Trophoblast cell (in vitro differentiated cells and primary cell): ENCODE measurements at regions not wholly inside any gene's neighbourhood (a gene's known extent, or its start where the extent isn't known, plus 50 kb on each side); places are given as distances from the start of the nearest gene placed in this dataset.

Experiments
- DNase-seq, 2 donors: peaks; one replicate each; pipeline ENCODE4 v3.0.0-alpha.2; 2016
- H2AFZ ChIP-seq: 2 replicates; pipeline ENCODE4 v1.6.1; 2013; ENCODE audit warnings: low read length, moderate library complexity, mild to moderate bottlenecking; ENCODE audit not compliant: insufficient read depth, poor library complexity
- H2AK5ac ChIP-seq: 2 replicates; pipeline ENCODE4 v1.6.1; 2013; ENCODE audit warnings: mild to moderate bottlenecking, low read length
- H2BK120ac ChIP-seq: 2 replicates; pipeline ENCODE4 v1.6.1; 2013; ENCODE audit warnings: low read length, mild to moderate bottlenecking, moderate library complexity; ENCODE audit not compliant: insufficient read depth, poor library complexity
- H2BK12ac ChIP-seq: 2 replicates; pipeline ENCODE4 v1.6.1; 2013; ENCODE audit warnings: mild to moderate bottlenecking, low read length, moderate library complexity
- H2BK5ac ChIP-seq: 2 replicates; pipeline ENCODE4 v1.6.1; 2013; ENCODE audit warnings: low read length, low read depth, moderate library complexity, mild to moderate bottlenecking; ENCODE audit not compliant: poor library complexity
- H3K14ac ChIP-seq: 2 replicates; pipeline ENCODE4 v1.6.1; 2013; ENCODE audit warnings: mild to moderate bottlenecking, low read length
- H3K18ac ChIP-seq: 2 replicates; pipeline ENCODE4 v1.6.1; 2013; ENCODE audit warnings: mild to moderate bottlenecking, low read length
- H3K23ac ChIP-seq: 2 replicates; pipeline ENCODE4 v1.6.1; 2013; ENCODE audit warnings: low read length
- H3K27ac ChIP-seq: 2 replicates; pipeline ENCODE4 v1.5.1; 2013; ENCODE audit warnings: low read depth, mild to moderate bottlenecking, inconsistent platforms, low read length, moderate library complexity
- H3K27me3 ChIP-seq: 2 replicates; pipeline ENCODE4 v1.6.1; 2013; ENCODE audit warnings: inconsistent platforms, mild to moderate bottlenecking, low read length, moderate library complexity; ENCODE audit not compliant: insufficient read depth
- H3K36me3 ChIP-seq, 2 experiments: 1 replicate in 1 of 2; 2 replicates in 1 of 2; pipeline ENCODE4 v1.6.1; 2013; ENCODE audit warnings: low read length in 2 of 2, mild to moderate bottlenecking in 2 of 2, moderate library complexity in 1 of 2; ENCODE audit not compliant: insufficient read depth in 2 of 2, control insufficient read depth in 1 of 2
- H3K4ac ChIP-seq: 2 replicates; pipeline ENCODE4 v1.6.1; 2013; ENCODE audit warnings: low read depth, mild to moderate bottlenecking, low read length, moderate library complexity
- H3K4me1 ChIP-seq, 2 experiments: 1 replicate in 1 of 2; 2 replicates in 1 of 2; pipeline ENCODE4 v1.6.1; 2013; ENCODE audit warnings: low read length in 2 of 2, mild to moderate bottlenecking in 2 of 2, moderate library complexity in 1 of 2; ENCODE audit not compliant: insufficient read depth in 2 of 2, control insufficient read depth in 1 of 2
- H3K4me2 ChIP-seq: 2 replicates; pipeline ENCODE4 v1.6.1; 2013; ENCODE audit warnings: inconsistent platforms, mild to moderate bottlenecking, low read length, moderate library complexity
- H3K4me3 ChIP-seq: 2 replicates; pipeline ENCODE4 v1.5.1; 2013; ENCODE audit warnings: mild to moderate bottlenecking, low read depth, low read length, inconsistent platforms
- H3K79me1 ChIP-seq: one replicate; pipeline ENCODE4 v1.6.1; 2013; ENCODE audit warnings: low read length
- H3K79me2 ChIP-seq: 2 replicates; pipeline ENCODE4 v1.6.1; 2013; ENCODE audit warnings: low read length, mild to moderate bottlenecking; ENCODE audit not compliant: control insufficient read depth, insufficient read depth, poor library complexity
- H3K9ac ChIP-seq: 2 replicates; pipeline ENCODE4 v1.6.1; 2013; ENCODE audit warnings: mild to moderate bottlenecking, low read length
- H3K9me3 ChIP-seq: 2 replicates; pipeline ENCODE4 v1.6.1; 2013; ENCODE audit warnings: low read depth, mild to moderate bottlenecking, control low read depth, inconsistent platforms, low read length; ENCODE audit not compliant: insufficient read depth
- H4K12ac ChIP-seq: 2 replicates; pipeline ENCODE4 v1.6.1; 2013; ENCODE audit warnings: low read depth, mild to moderate bottlenecking, low read length, moderate library complexity
- H4K8ac ChIP-seq: 2 replicates; pipeline ENCODE4 v1.6.1; 2013; ENCODE audit warnings: low read depth, mild to moderate bottlenecking, low read length, moderate library complexity
- H4K91ac ChIP-seq: one replicate; pipeline ENCODE4 v1.6.1; 2013; ENCODE audit warnings: low read depth, mild to moderate bottlenecking, low read length, moderate library complexity
- whole genome bisulfite sequencing: extraction: QIAGEN DNeasy Blood & Tissue Kit; methylation state at CpG from one replicate; pipeline ENCODE4 v1.1.7; 2013; ENCODE audit warnings: missing lambda C conversion rate; ENCODE audit not compliant: insufficient read length, insufficient coverage; ENCODE audit errors: extremely low coverage; 5-methylcytosine and 5-hydroxymethylcytosine counted together

DNA sequence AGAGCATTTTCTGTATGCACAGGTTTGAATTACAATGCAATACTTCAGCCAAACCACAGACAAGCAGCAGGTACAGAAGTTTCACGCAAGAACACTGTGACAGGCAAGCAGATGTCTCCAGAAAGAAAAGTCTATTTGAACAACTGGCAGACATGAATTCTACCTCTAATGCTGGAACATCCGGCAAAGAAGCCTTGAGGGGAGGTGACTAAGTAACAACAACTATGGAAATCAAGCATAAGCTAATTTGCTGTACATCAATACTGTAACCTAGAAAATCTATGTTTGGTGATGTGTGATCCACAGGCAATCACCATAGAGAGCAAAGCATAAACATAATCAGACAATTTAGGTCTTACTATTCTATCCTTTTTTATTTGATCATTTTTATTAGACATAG is 65.5 kb downstream of the PLK2 start:
- Histone ChIP-seq H3K4me3 (no peak overlapping the region), H3K4me1 (no peaks in the 10 kb centered on the region), H4K12ac (no peak overlapping the region), H3K18ac (no peak overlapping the region), H3K79me1 (no peaks in the 10 kb centered on the region), H4K91ac (no peak overlapping the region), H3K79me2 (no peaks in the 10 kb centered on the region), H4K8ac (no peak overlapping the region), H3K9ac (no peak overlapping the region), H3K27ac (no peak overlapping the region), H2BK120ac (no peak overlapping the region), H2BK12ac (no peak overlapping the region), H3K36me3 (no peaks in the 10 kb centered on the region), H3K9me3 (no peaks in the 10 kb centered on the region), H3K4me2 (no peak overlapping the region), H3K27me3 (no peaks in the 10 kb centered on the region), H2AFZ (no peak overlapping the region), H2AK5ac (no peak overlapping the region), H3K4ac (no peak overlapping the region), H3K23ac (no peak overlapping the region), H2BK5ac (no peak overlapping the region), H3K14ac (no peak overlapping the region)
- DNase-seq: no peak
- WGBS: no CpG with 5 or more reads among the region's 2 CpGs

DNA sequence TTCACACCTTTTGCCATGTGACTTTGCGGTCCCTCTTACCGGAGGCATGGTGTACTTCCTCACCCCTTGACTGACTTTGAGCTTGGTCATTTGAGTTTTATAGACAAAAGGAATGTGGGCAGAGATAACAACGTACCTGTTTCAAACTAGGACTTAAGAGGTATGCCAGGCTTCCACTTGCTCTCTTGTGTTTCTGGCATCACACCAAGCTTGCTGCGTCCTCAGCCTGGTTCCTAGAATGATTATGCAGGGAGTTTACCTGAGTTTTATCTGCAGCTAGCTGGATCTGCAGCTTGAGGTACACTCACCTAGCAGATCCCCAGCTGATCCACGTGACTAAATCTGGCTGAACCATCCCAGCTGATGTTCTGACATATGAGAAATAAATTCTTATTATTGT is 66.2 kb downstream of the PLK2 start:
- no peak overlapping the region for H4K12ac ChIP-seq
- no peak overlapping the region for H3K23ac ChIP-seq
- H3K18ac ChIP-seq: no peak overlapping the region
- H2AK5ac ChIP-seq: no peak overlapping the region
- H2BK120ac ChIP-seq: no peak overlapping the region
- H3K79me2 ChIP-seq: no peaks in the 10 kb centered on the region
- no peak overlapping the region for H2BK5ac ChIP-seq
- no peak overlapping the region for H3K27ac ChIP-seq
- WGBS: no CpG with 5 or more reads among the region's 5 CpGs
- DNase-seq: peak in 1 of 2 donors; percentile 42
- H3K4me3 ChIP-seq: no peak overlapping the region
- no peak overlapping the region for H4K91ac ChIP-seq
- H3K9me3 ChIP-seq: no peaks in the 10 kb centered on the region
- no peaks in the 10 kb centered on the region for H3K4me1 ChIP-seq
- H3K79me1 ChIP-seq: no peaks in the 10 kb centered on the region
- H3K36me3 ChIP-seq: no peaks in the 10 kb centered on the region
- no peak overlapping the region for H3K4me2 ChIP-seq
- H3K4ac ChIP-seq: no peak overlapping the region
- no peak overlapping the region for H3K14ac ChIP-seq
- no peak overlapping the region for H3K9ac ChIP-seq
- H4K8ac ChIP-seq: no peak overlapping the region
- H3K27me3 ChIP-seq: no peaks in the 10 kb centered on the region
- H2AFZ ChIP-seq: no peak overlapping the region
- H2BK12ac ChIP-seq: no peak overlapping the region

DNA sequence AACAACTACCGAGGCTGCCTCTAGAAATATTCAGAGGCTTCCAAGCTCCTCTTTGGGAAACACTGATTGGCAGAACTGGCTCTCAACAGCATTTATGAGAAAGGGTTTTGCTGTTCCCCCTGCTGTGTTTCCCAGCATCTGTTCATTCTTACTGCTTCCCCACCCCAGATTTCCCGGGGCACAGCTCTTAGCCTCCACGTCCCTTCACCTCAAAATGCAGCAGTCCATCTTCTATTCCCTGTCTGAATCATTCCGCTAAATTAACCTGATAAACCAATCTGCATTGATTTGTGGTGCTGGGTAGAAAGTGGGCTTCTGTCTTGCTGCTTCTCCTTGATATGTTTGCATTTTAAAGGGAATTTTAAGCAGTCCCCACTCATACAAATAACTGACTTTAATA is 67.4 kb downstream of the PLK2 start:
- Histone ChIP-seq H3K14ac (no peak overlapping the region), H3K27me3 (no peaks in the 10 kb centered on the region), H4K91ac (no peak overlapping the region), H2BK5ac (no peak overlapping the region), H3K18ac (no peak overlapping the region), H3K4me2 (no peak overlapping the region), H3K9me3 (no peaks in the 10 kb centered on the region), H2BK12ac (no peak overlapping the region), H3K23ac (no peak overlapping the region), H2AK5ac (no peak overlapping the region), H3K36me3 (no peaks in the 10 kb centered on the region), H3K79me1 (no peaks in the 10 kb centered on the region), H2BK120ac (no peak overlapping the region), H2AFZ (no peak overlapping the region), H3K9ac (no peak overlapping the region), H3K4ac (no peak overlapping the region), H3K4me1 (no peaks in the 10 kb centered on the region), H4K8ac (no peak overlapping the region), H3K79me2 (no peaks in the 10 kb centered on the region), H3K4me3 (no peak overlapping the region), H3K27ac (no peak overlapping the region), H4K12ac (no peak overlapping the region)
- no peak for DNase-seq
- no CpG with 5 or more reads among the region's 4 CpGs for WGBS

DNA sequence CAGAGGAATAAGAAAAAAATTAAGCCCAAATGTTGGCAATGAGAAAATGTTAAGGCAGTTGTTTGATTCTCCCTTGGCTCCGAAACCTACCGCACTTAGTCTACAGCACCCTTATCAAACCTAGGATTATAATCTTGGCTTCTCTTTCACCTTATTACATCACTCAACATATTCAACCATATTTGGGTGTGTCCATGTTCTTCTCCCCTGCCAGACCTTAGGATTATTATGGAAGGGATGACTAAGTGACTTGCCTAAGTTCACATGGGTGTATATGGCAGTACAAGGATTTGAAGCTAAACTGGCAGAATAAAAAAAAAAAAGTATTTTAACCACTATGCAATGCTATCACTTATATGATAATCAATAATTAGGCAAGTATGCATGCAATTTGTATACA is 76.4 kb downstream of the PLK2 start:
- no peak for DNase-seq
- no peak overlapping the region for H4K8ac ChIP-seq
- no peaks in the 10 kb centered on the region for H3K36me3 ChIP-seq
- no peak overlapping the region for H2BK12ac ChIP-seq
- H3K79me2 ChIP-seq: no peaks in the 10 kb centered on the region
- no peak overlapping the region for H3K9ac ChIP-seq
- no peak overlapping the region for H3K18ac ChIP-seq
- no peak overlapping the region for H2BK5ac ChIP-seq
- H4K91ac ChIP-seq: no peak overlapping the region
- H3K4me2 ChIP-seq: no peak overlapping the region
- no peaks in the 10 kb centered on the region for H3K9me3 ChIP-seq
- H3K4me3 ChIP-seq: no peak overlapping the region
- no peaks in the 10 kb centered on the region for H3K27me3 ChIP-seq
- no peak overlapping the region for H3K4ac ChIP-seq
- H3K79me1 ChIP-seq: no peaks in the 10 kb centered on the region
- H3K27ac ChIP-seq: no peak overlapping the region
- no peak overlapping the region for H3K23ac ChIP-seq
- H2AFZ ChIP-seq: no peak overlapping the region
- H3K4me1 ChIP-seq: no peaks in the 10 kb centered on the region
- H4K12ac ChIP-seq: no peak overlapping the region
- H3K14ac ChIP-seq: no peak overlapping the region
- no CpG with 5 or more reads among the region's 2 CpGs for WGBS
- H2BK120ac ChIP-seq: no peak overlapping the region
- H2AK5ac ChIP-seq: no peak overlapping the region
